ENCODE measurements at regions not wholly inside any gene's neighbourhood (a gene's known extent, or its start where the extent isn't known, plus 50 kb on each side); places are given as distances from the start of the nearest gene placed in this dataset.

- H3K4me3 ChIP-seq (ENCODE audit: low read depth, low read length), result no peak overlapping the region
- H3K9me3 ChIP-seq (ENCODE audit: control insufficient read depth, insufficient read depth, low read depth, low read length), result no peaks in the 10 kb centered on the region
- no peak overlapping the region for H3K9ac ChIP-seq (ENCODE audit: low read length)
- H3K27me3 ChIP-seq (ENCODE audit: control insufficient read depth, insufficient read depth, low read length), result no peaks in the 10 kb centered on the region
- H3K36me3 ChIP-seq (ENCODE audit: control insufficient read depth, insufficient read depth, low read length), result no peaks in the 10 kb centered on the region
- H3K27ac ChIP-seq (ENCODE audit: low read depth, low read length), result no peak overlapping the region
- H3K4me1 ChIP-seq (ENCODE audit: control insufficient read depth, insufficient read depth, low read length), result no peaks in the 10 kb centered on the region
These were observed 346.9 kb upstream of the TLE4 start for GRCh38 chr9:79224672-79225433.

- Histone ChIP-seq H3K27ac (ENCODE audit: low read depth, low read length) (no peak overlapping the region), H3K36me3 (ENCODE audit: control insufficient read depth, insufficient read depth, low read length) (no peaks in the 10 kb centered on the region), H3K9ac (ENCODE audit: low read length) (no peak overlapping the region), H3K27me3 (ENCODE audit: control insufficient read depth, insufficient read depth, low read length) (no peaks in the 10 kb centered on the region), H3K4me1 (ENCODE audit: control insufficient read depth, insufficient read depth, low read length) (no peaks in the 10 kb centered on the region), H3K4me3 (ENCODE audit: low read depth, low read length) (no peak overlapping the region), H3K9me3 (ENCODE audit: control insufficient read depth, insufficient read depth, low read depth, low read length) (no peaks in the 10 kb centered on the region)
These were observed 338.2 kb upstream of the TLE4 start for GRCh38 chr9:79233542-79233941.

GRCh38 chr9:79236466-79236865, 335.3 kb upstream of the TLE4 start:
- Histone ChIP-seq H3K27ac (ENCODE audit: low read depth, low read length) (no peak overlapping the region), H3K4me1 (ENCODE audit: control insufficient read depth, insufficient read depth, low read length) (peaks cover 14% of the 10 kb centered on the region; the same call in 1 of the 2 replicates), H3K4me3 (ENCODE audit: low read depth, low read length) (no peak overlapping the region), H3K36me3 (ENCODE audit: control insufficient read depth, insufficient read depth, low read length) (no peaks in the 10 kb centered on the region), H3K9me3 (ENCODE audit: control insufficient read depth, insufficient read depth, low read depth, low read length) (no peaks in the 10 kb centered on the region), H3K27me3 (ENCODE audit: control insufficient read depth, insufficient read depth, low read length) (no peaks in the 10 kb centered on the region), H3K9ac (ENCODE audit: low read length) (no peak overlapping the region)

GRCh38 chr9:79237861-79238260, 333.9 kb upstream of the TLE4 start:
- no peaks in the 10 kb centered on the region for H3K9me3 ChIP-seq (ENCODE audit: control insufficient read depth, insufficient read depth, low read depth, low read length)
- peaks cover 14% of the 10 kb centered on the region; the same call in 1 of the 2 replicates for H3K4me1 ChIP-seq (ENCODE audit: control insufficient read depth, insufficient read depth, low read length)
- no peak overlapping the region for H3K9ac ChIP-seq (ENCODE audit: low read length)
- H3K36me3 ChIP-seq (ENCODE audit: control insufficient read depth, insufficient read depth, low read length), result no peaks in the 10 kb centered on the region
- no peak overlapping the region for H3K27ac ChIP-seq (ENCODE audit: low read depth, low read length)
- no peak overlapping the region for H3K4me3 ChIP-seq (ENCODE audit: low read depth, low read length)
- H3K27me3 ChIP-seq (ENCODE audit: control insufficient read depth, insufficient read depth, low read length), result no peaks in the 10 kb centered on the region

- no peaks in the 10 kb centered on the region for H3K9me3 ChIP-seq (ENCODE audit: control insufficient read depth, insufficient read depth, low read depth, low read length)
- H3K4me1 ChIP-seq (ENCODE audit: control insufficient read depth, insufficient read depth, low read length), result peaks cover 18% of the 10 kb centered on the region; the same call in 1 of the 2 replicates
- no peak overlapping the region for H3K27ac ChIP-seq (ENCODE audit: low read depth, low read length)
- no peak overlapping the region for H3K4me3 ChIP-seq (ENCODE audit: low read depth, low read length)
- H3K36me3 ChIP-seq (ENCODE audit: control insufficient read depth, insufficient read depth, low read length), result no peaks in the 10 kb centered on the region
- no peak overlapping the region for H3K9ac ChIP-seq (ENCODE audit: low read length)
- no peaks in the 10 kb centered on the region for H3K27me3 ChIP-seq (ENCODE audit: control insufficient read depth, insufficient read depth, low read length)
These were observed 331.0 kb upstream of the TLE4 start for GRCh38 chr9:79240774-79241173.

- no peak overlapping the region for H3K9ac ChIP-seq (ENCODE audit: low read length)
- no peaks in the 10 kb centered on the region for H3K9me3 ChIP-seq (ENCODE audit: control insufficient read depth, insufficient read depth, low read depth, low read length)
- H3K27ac ChIP-seq (ENCODE audit: low read depth, low read length), result no peak overlapping the region
- H3K4me3 ChIP-seq (ENCODE audit: low read depth, low read length), result no peak overlapping the region
- H3K27me3 ChIP-seq (ENCODE audit: control insufficient read depth, insufficient read depth, low read length), result no peaks in the 10 kb centered on the region
- H3K36me3 ChIP-seq (ENCODE audit: control insufficient read depth, insufficient read depth, low read length), result no peaks in the 10 kb centered on the region
- peaks cover 26% of the 10 kb centered on the region; the same call in 1 of the 2 replicates for H3K4me1 ChIP-seq (ENCODE audit: control insufficient read depth, insufficient read depth, low read length)
These were observed 329.3 kb upstream of the TLE4 start for GRCh38 chr9:79242489-79242888.

- peaks cover 12% of the 10 kb centered on the region; the same call in 1 of the 2 replicates for H3K4me1 ChIP-seq (ENCODE audit: control insufficient read depth, insufficient read depth, low read length)
- H3K9me3 ChIP-seq (ENCODE audit: control insufficient read depth, insufficient read depth, low read depth, low read length), result no peaks in the 10 kb centered on the region
- no peaks in the 10 kb centered on the region for H3K36me3 ChIP-seq (ENCODE audit: control insufficient read depth, insufficient read depth, low read length)
- H3K4me3 ChIP-seq (ENCODE audit: low read depth, low read length), result no peak overlapping the region
- no peaks in the 10 kb centered on the region for H3K27me3 ChIP-seq (ENCODE audit: control insufficient read depth, insufficient read depth, low read length)
- no peak overlapping the region for H3K27ac ChIP-seq (ENCODE audit: low read depth, low read length)
- H3K9ac ChIP-seq (ENCODE audit: low read length), result no peak overlapping the region
These were observed 325.6 kb upstream of the TLE4 start for GRCh38 chr9:79246170-79246569.

- H3K27me3 ChIP-seq (ENCODE audit: control insufficient read depth, insufficient read depth, low read length), result no peaks in the 10 kb centered on the region
- H3K4me1 ChIP-seq (ENCODE audit: control insufficient read depth, insufficient read depth, low read length), result peaks cover 12% of the 10 kb centered on the region; the same call in 1 of the 2 replicates
- H3K9me3 ChIP-seq (ENCODE audit: control insufficient read depth, insufficient read depth, low read depth, low read length), result peaks cover 3% of the 10 kb centered on the region; the same call in 1 of the 2 replicates
- no peak overlapping the region for H3K4me3 ChIP-seq (ENCODE audit: low read depth, low read length)
- H3K9ac ChIP-seq (ENCODE audit: low read length), result no peak overlapping the region
- H3K36me3 ChIP-seq (ENCODE audit: control insufficient read depth, insufficient read depth, low read length), result no peaks in the 10 kb centered on the region
- H3K27ac ChIP-seq (ENCODE audit: low read depth, low read length), result no peak overlapping the region
These were observed 324.7 kb upstream of the TLE4 start for GRCh38 chr9:79247021-79247420.

- Histone ChIP-seq H3K9ac (ENCODE audit: low read length) (no peak overlapping the region), H3K27ac (ENCODE audit: low read depth, low read length) (no peak overlapping the region), H3K4me3 (ENCODE audit: low read depth, low read length) (no peak overlapping the region), H3K36me3 (ENCODE audit: control insufficient read depth, insufficient read depth, low read length) (no peaks in the 10 kb centered on the region), H3K27me3 (ENCODE audit: control insufficient read depth, insufficient read depth, low read length) (no peaks in the 10 kb centered on the region), H3K9me3 (ENCODE audit: control insufficient read depth, insufficient read depth, low read depth, low read length) (peaks cover 10% of the 10 kb centered on the region), H3K4me1 (ENCODE audit: control insufficient read depth, insufficient read depth, low read length) (peaks cover 7% of the 10 kb centered on the region; the same call in 1 of the 2 replicates)
These were observed 321.0 kb upstream of the TLE4 start for GRCh38 chr9:79250806-79251205.

- Histone ChIP-seq H3K4me3 (ENCODE audit: low read depth, low read length) (no peak overlapping the region), H3K4me1 (ENCODE audit: control insufficient read depth, insufficient read depth, low read length) (peaks cover 7% of the 10 kb centered on the region; the same call in 1 of the 2 replicates), H3K36me3 (ENCODE audit: control insufficient read depth, insufficient read depth, low read length) (no peaks in the 10 kb centered on the region), H3K9me3 (ENCODE audit: control insufficient read depth, insufficient read depth, low read depth, low read length) (peaks cover 10% of the 10 kb centered on the region), H3K9ac (ENCODE audit: low read length) (no peak overlapping the region), H3K27ac (ENCODE audit: low read depth, low read length) (no peak overlapping the region), H3K27me3 (ENCODE audit: control insufficient read depth, insufficient read depth, low read length) (no peaks in the 10 kb centered on the region)
These were observed 316.7 kb upstream of the TLE4 start for GRCh38 chr9:79254900-79255650.

GRCh38 chr9:79255651-79256260, 316.0 kb upstream of the TLE4 start:
- H3K27me3 ChIP-seq (ENCODE audit: control insufficient read depth, insufficient read depth, low read length), result no peaks in the 10 kb centered on the region

More at GRCh38 chr9:79255651-79256260, 316.0 kb upstream of the TLE4 start:
- H3K9ac ChIP-seq (ENCODE audit: low read length), result no peak overlapping the region
- peaks cover 10% of the 10 kb centered on the region for H3K9me3 ChIP-seq (ENCODE audit: control insufficient read depth, insufficient read depth, low read depth, low read length)
- H3K4me1 ChIP-seq (ENCODE audit: control insufficient read depth, insufficient read depth, low read length), result peaks cover 7% of the 10 kb centered on the region; the same call in 1 of the 2 replicates
- H3K27ac ChIP-seq (ENCODE audit: low read depth, low read length), result no peak overlapping the region
- H3K36me3 ChIP-seq (ENCODE audit: control insufficient read depth, insufficient read depth, low read length), result no peaks in the 10 kb centered on the region
- no peak overlapping the region for H3K4me3 ChIP-seq (ENCODE audit: low read depth, low read length)
